Renal cortex interstitium (tissue), 11 donors: ENCODE measurements at regions not wholly inside any gene's neighbourhood (a gene's known extent, or its start where the extent isn't known, plus 50 kb on each side); places are given as distances from the start of the nearest gene placed in this dataset.

Experiments used
- DNase-seq, 11 donors: peaks; one replicate each; pipeline ENCODE4 v3.0.0-alpha.2; 2013; ENCODE audit warnings: low read depth in 9 of 11, low spot score in 4 of 11; ENCODE audit errors: extremely low read depth in 1 of 11

GRCh38 chr7:73976761-73977618 is 51.0 kb upstream of the ELN start:
- peak in 2 of 11 donors; percentile 31 to 40 for DNase-seq

- no peak for DNase-seq
These were observed 50.1 kb upstream of the ELN start for GRCh38 chr7:73977619-73978618.
